GM12891 (cell line): ENCODE measurements at regions not wholly inside any gene's neighbourhood (a gene's known extent, or its start where the extent isn't known, plus 50 kb on each side); places are given as distances from the start of the nearest gene placed in this dataset.

ENCODE experiments used
- PAX5 ChIP-seq: IDR thresholded peaks from 2 replicates; pipeline ENCODE4 v1.6.1; 2011; ENCODE audit warnings: low read length, moderate library complexity, mild to moderate bottlenecking; ENCODE audit not compliant: insufficient read depth, severe bottlenecking
- POLR2A ChIP-seq: IDR thresholded peaks from 2 replicates; pipeline ENCODE4 v1.6.1; 2011; ENCODE audit warnings: low read depth, low read length, control low read depth
- POLR2AphosphoS5 ChIP-seq: IDR thresholded peaks from 2 replicates; pipeline ENCODE4 v1.6.1; 2011; ENCODE audit warnings: low read depth, low read length, control low read depth
- SPI1 ChIP-seq: IDR thresholded peaks from 2 replicates; pipeline ENCODE4 v1.6.1; 2011; ENCODE audit warnings: low read depth, low read length, control low read depth
- TAF1 ChIP-seq: IDR thresholded peaks from 2 replicates; pipeline ENCODE4 v1.6.1; 2011; ENCODE audit warnings: low read depth, low read length, control low read depth

DNA sequence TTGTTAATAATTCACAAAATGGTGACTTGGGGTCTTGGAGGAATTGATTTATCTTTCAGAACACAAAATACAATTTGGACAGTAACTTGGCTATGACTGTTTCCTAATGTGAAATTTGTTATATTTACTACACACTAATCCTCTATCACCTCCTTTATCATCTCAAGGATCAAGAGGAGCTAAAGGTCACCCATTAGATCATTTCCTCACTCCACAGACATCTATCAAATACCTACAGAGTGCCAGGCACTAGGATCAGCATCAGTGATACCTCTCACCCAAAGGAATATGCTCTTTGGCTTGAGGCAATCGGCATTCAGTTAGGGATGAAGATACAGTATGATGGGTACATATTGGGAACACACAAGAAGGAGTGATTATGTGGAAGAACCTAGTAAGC is 132.1 kb downstream of the INHBA start:
- TF ChIP-seq POLR2A (no peak), TAF1 (no peak), POLR2AphosphoS5 (no peak), SPI1 (no peak), PAX5 (no peak)
